HepG2 (cell line): ENCODE measurements at regions not wholly inside any gene's neighbourhood (a gene's known extent, or its start where the extent isn't known, plus 50 kb on each side); places are given as distances from the start of the nearest gene placed in this dataset.

Experiments
- ATAC-seq: fragments of 200-7000 bp; cut with Tn5 transposase; 3 replicates; pipeline ENCODE4 v1.9.1; 2020; ENCODE audit warnings: mild to moderate bottlenecking, moderate library complexity
- BruUV-seq: library from RNA; stranded (reverse); fragments of 400-500 nt; replicated peaks from 2 replicates; lab custom pipeline; 2021; lab: Mats Ljungman, UMichigan
- CTCF ChIA-PET: fragments of 300-600 bp; formaldehyde crosslinking; extraction: SDS; loops from one replicate; lab custom pipeline; 2021; ENCODE audit warnings: low total read pairs, inconsistent platforms, low intra/inter-chr PET ratio; lab: Yijun Ruan, JAX
- POLR2A ChIA-PET: fragments of 350-600 bp; sonication (Branson Sonifier 250); formaldehyde crosslinking; loops from one replicate; lab custom pipeline; 2020; ENCODE audit warnings: antibody characterized with exemption, inconsistent platforms; lab: Yijun Ruan, JAX
- DNase-seq: peaks from one replicate; pipeline ENCODE4 v3.0.0-alpha.2; 2015; ENCODE audit warnings: low spot score
- FAIRE-seq: peaks from 3 replicates; lab custom pipeline; 2011; peaks lifted over from hg19 to GRCh38; lab: Jason Lieb, UNC
- H2AFZ ChIP-seq: one replicate; pipeline ENCODE4 v1.6.1; 2011; ENCODE audit warnings: low read length, inconsistent platforms
- H3K27ac ChIP-seq: fragments of 300-600 bp; 3 replicates; pipeline ENCODE4 v1.8.0; 2011; ENCODE audit warnings: mixed run types, mild to moderate bottlenecking, mixed read lengths, low read length, inconsistent platforms; ENCODE audit not compliant: insufficient read depth; ENCODE audit errors: extremely low read length
- H3K27me3 ChIP-seq, 2 experiments: fragments of 200-600 bp in 1 of 2; 2 replicates in 1 of 2; 3 replicates in 1 of 2; pipeline versions ENCODE4 v1.6.0 to v1.8.0; 2011; ENCODE audit warnings: low read length in 2 of 2, mild to moderate bottlenecking in 2 of 2, moderate library complexity in 2 of 2, inconsistent platforms in 1 of 2; ENCODE audit not compliant: insufficient read depth in 2 of 2, control insufficient read depth in 1 of 2
- H3K36me3 ChIP-seq, 2 experiments: fragments of 200-600 bp in 1 of 2; replicated peaks in 1 of 2; 2 replicates in 1 of 2; 3 replicates in 1 of 2; pipeline versions ENCODE4 v1.5.1 to v1.8.0; 2011; ENCODE audit warnings: low read length in 2 of 2, inconsistent platforms in 1 of 2; ENCODE audit not compliant: insufficient read depth in 2 of 2, control insufficient read depth in 1 of 2
- H3K4me1 ChIP-seq: 2 replicates; pipeline ENCODE4 v1.5.1; 2012; ENCODE audit warnings: low read length, inconsistent platforms; ENCODE audit not compliant: insufficient read depth
- H3K4me2 ChIP-seq: 2 replicates; pipeline ENCODE4 v1.6.0; 2011; ENCODE audit warnings: low read depth, low read length, inconsistent platforms
- H3K4me3 ChIP-seq, 3 experiments: fragments of 200-600 bp in 1 of 3; sonication (generic), shearing (Covaris generic) in 1 of 3; replicated peaks in 1 of 3; 2 replicates each; pipeline ENCODE4 v1.5.1; 2011 to 2016; ENCODE audit warnings: low read length in 3 of 3, inconsistent platforms in 2 of 3, low read depth in 2 of 3, mild to moderate bottlenecking in 2 of 3, control low read depth in 1 of 3, mixed read lengths in 1 of 3; ENCODE audit not compliant: insufficient read depth in 1 of 3
- H3K79me2 ChIP-seq: one replicate; pipeline ENCODE4 v1.6.1; 2011; ENCODE audit warnings: low read length, inconsistent platforms; ENCODE audit not compliant: insufficient read depth
- H3K9ac ChIP-seq: 2 replicates; pipeline ENCODE4 v1.6.0; 2011; ENCODE audit warnings: mild to moderate bottlenecking, low read depth, low read length, inconsistent platforms; ENCODE audit not compliant: insufficient read depth
- H3K9me3 ChIP-seq: 2 replicates; pipeline ENCODE4 v1.5.1; 2012; ENCODE audit warnings: mild to moderate bottlenecking, low read length
- H4K20me1 ChIP-seq: 2 replicates; pipeline ENCODE4 v1.6.0; 2011; ENCODE audit warnings: inconsistent platforms, mild to moderate bottlenecking, low read length, moderate library complexity; ENCODE audit not compliant: insufficient read depth
- HOXA3 ChIP-seq: sonication (generic); formaldehyde crosslinking; IDR thresholded peaks from 2 replicates; pipeline ENCODE4 v1.5.0; 2020; ENCODE audit warnings: missing genetic modification reagents
- MBNL3 ChIP-seq: fragments of 250-450 bp; sonication (Bioruptor Pico); conservative IDR thresholded peaks from 2 replicates; pipeline ENCODE4 v1.8.0; 2022; ENCODE audit warnings: mild to moderate bottlenecking, inconsistent platforms
- NCOA1 ChIP-seq: sonication (generic); formaldehyde crosslinking; IDR thresholded peaks from 2 replicates; pipeline ENCODE4 v1.9.0; 2021; ENCODE audit warnings: missing genetic modification reagents
- ZFP1 ChIP-seq: IDR thresholded peaks from 2 replicates; pipeline ENCODE4 v1.6.1; 2016
- ZFP62 ChIP-seq: sonication (generic); formaldehyde crosslinking; IDR thresholded peaks from 2 replicates; pipeline ENCODE4 v1.4.0; 2020; ENCODE audit warnings: missing genetic modification reagents
- ZNF713 ChIP-seq: sonication (generic); formaldehyde crosslinking; IDR thresholded peaks from 2 replicates; pipeline ENCODE4 v1.4.0; 2020; ENCODE audit warnings: mild to moderate bottlenecking, missing genetic modification reagents
- ZNF772 ChIP-seq: sonication (generic); formaldehyde crosslinking; IDR thresholded peaks from 2 replicates; pipeline ENCODE4 v1.5.0; 2020; ENCODE audit warnings: mild to moderate bottlenecking, missing genetic modification reagents
- ZSCAN9 ChIP-seq: IDR thresholded peaks from 2 replicates; pipeline ENCODE4 v1.6.1; 2016; ENCODE audit warnings: borderline replicate concordance
- WGBS: methylation state at CpG from one replicate; pipeline ENCODE4 v1.1.6; 2017; ENCODE audit warnings: low lambda C conversion rate; 5-methylcytosine and 5-hydroxymethylcytosine counted together
- in situ Hi-C: cut with HindIII; loops from 2 replicates; pipeline ENCODE4 v1.10.0; 2017; ENCODE audit warnings: low pct_unique_long_range_greater_than_20kb; ENCODE audit not compliant: extremely low pct_ligation_motif_present
- intact Hi-C: fragments of 100-400 bp; cut with micrococcal nuclease; formaldehyde crosslinking; loops from one replicate; pipeline ENCODE4 v1.10.0; 2022; ENCODE audit not compliant: unreplicated experiment
- TF ChIP-seq, protein P1 (sequence below): sonication (generic); formaldehyde crosslinking; IDR thresholded peaks from 2 replicates; pipeline ENCODE4 v1.4.0; 2020; ENCODE audit warnings: low read depth, mild to moderate bottlenecking, missing genetic modification reagents
- TF ChIP-seq, protein P2 (sequence below): sonication (generic); formaldehyde crosslinking; IDR thresholded peaks from 2 replicates; pipeline ENCODE4 v1.4.0; 2020; ENCODE audit warnings: missing genetic modification reagents, borderline replicate concordance
- TF ChIP-seq, protein P3 (sequence below): sonication (generic); formaldehyde crosslinking; IDR thresholded peaks from 2 replicates; pipeline ENCODE4 v1.5.0; 2020; ENCODE audit warnings: mild to moderate bottlenecking, missing genetic modification reagents
- TF ChIP-seq, protein P4 (sequence below): sonication (generic); formaldehyde crosslinking; IDR thresholded peaks from 2 replicates; pipeline ENCODE4 v1.5.1; 2020; ENCODE audit warnings: missing genetic modification reagents, mild to moderate bottlenecking, borderline replicate concordance
- TF ChIP-seq, protein P5 (sequence below): sonication (generic); formaldehyde crosslinking; IDR thresholded peaks from 2 replicates; pipeline ENCODE4 v1.9.0; 2021; ENCODE audit warnings: missing genetic modification reagents, mild to moderate bottlenecking, borderline replicate concordance

DNA sequence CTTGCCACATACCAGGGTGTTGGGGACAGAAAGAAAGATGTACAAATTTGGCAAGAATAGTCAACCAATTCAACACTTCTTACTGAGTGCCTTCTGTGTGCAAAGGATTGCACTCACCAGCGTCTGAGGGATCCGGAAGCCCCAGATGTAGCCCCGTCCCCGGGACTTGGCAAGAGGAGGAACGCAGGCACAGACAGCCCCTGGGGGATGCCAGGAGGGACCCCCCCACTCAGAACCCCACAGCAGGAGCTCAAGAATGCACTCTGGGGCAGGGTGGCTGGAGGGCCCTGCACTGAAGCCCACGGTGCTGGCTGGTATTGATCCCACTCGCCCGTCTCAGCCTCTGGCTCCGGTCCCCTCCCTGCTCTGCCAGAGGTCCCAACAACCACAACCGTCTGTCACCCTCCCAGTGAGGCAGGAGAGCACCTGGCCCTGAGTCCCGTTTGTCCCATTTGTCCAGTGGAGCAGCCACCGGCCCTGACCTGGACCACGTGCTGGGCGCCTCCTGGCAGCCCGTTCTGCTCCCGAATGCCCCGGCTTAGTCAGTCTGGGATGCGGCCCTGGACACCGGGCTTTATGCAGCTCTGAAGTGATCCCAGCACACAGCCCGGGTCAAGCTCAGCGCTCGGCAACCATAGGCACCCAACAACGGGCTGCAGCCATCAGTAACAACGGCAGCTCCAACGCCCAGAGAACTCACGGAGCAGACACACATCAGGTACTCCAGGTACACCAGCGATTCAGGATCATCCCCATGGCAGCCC lies 128.7 kb downstream of the DLL1 start:
- CTCF ChIA-PET = no interaction called here

More for the DNA sequence above, 128.7 kb downstream of the DLL1 start:
- in situ Hi-C loops = no loop called here
- Histone ChIP-seq H3K4me3 (no peak overlapping the region), H4K20me1 (0 out of 2 replicates have a peak, but pooled peaks cover 2% of the 10 kb centered on the region), H3K9ac (no peak overlapping the region), H3K79me2 (no peaks in the 10 kb centered on the region), H3K9me3 (no peaks in the 10 kb centered on the region), H3K27me3 (peaks cover 2 to 42% of the 10 kb centered on the region in 2 experiments; a peak in 4 of 5 replicates), H2AFZ (no peak overlapping the region), H3K27ac (no peak overlapping the region), H3K4me2 (no peak overlapping the region), H3K4me1 (no peaks in the 10 kb centered on the region), H3K36me3 (no peaks in the 10 kb centered on the region)
- ATAC-seq (no peak), DNase-seq (no peak), FAIRE-seq (no peak)
- TF ChIP-seq ZFP62 (no peak), ZSCAN9 (CRISPR knock-in tag) (no peak), NCOA1 (no peak), ZNF772 (CRISPR knock-in tag) (no peak), ZFP1 (no peak), MBNL3 (CRISPR knock-in tag) (no peak), HOXA3 (CRISPR knock-in tag) (no peak), ZNF713 (CRISPR knock-in tag) (no peak)
- TF ChIP-seq, protein P1, sequence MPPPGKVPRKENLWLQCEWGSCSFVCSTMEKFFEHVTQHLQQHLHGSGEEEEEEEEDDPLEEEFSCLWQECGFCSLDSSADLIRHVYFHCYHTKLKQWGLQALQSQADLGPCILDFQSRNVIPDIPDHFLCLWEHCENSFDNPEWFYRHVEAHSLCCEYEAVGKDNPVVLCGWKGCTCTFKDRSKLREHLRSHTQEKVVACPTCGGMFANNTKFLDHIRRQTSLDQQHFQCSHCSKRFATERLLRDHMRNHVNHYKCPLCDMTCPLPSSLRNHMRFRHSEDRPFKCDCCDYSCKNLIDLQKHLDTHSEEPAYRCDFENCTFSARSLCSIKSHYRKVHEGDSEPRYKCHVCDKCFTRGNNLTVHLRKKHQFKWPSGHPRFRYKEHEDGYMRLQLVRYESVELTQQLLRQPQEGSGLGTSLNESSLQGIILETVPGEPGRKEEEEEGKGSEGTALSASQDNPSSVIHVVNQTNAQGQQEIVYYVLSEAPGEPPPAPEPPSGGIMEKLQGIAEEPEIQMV (CRISPR knock-in tag) = no peak
- TF ChIP-seq, protein P2, sequence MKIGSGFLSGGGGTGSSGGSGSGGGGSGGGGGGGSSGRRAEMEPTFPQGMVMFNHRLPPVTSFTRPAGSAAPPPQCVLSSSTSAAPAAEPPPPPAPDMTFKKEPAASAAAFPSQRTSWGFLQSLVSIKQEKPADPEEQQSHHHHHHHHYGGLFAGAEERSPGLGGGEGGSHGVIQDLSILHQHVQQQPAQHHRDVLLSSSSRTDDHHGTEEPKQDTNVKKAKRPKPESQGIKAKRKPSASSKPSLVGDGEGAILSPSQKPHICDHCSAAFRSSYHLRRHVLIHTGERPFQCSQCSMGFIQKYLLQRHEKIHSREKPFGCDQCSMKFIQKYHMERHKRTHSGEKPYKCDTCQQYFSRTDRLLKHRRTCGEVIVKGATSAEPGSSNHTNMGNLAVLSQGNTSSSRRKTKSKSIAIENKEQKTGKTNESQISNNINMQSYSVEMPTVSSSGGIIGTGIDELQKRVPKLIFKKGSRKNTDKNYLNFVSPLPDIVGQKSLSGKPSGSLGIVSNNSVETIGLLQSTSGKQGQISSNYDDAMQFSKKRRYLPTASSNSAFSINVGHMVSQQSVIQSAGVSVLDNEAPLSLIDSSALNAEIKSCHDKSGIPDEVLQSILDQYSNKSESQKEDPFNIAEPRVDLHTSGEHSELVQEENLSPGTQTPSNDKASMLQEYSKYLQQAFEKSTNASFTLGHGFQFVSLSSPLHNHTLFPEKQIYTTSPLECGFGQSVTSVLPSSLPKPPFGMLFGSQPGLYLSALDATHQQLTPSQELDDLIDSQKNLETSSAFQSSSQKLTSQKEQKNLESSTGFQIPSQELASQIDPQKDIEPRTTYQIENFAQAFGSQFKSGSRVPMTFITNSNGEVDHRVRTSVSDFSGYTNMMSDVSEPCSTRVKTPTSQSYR (CRISPR knock-in tag) = no peak
- TF ChIP-seq, protein P3, sequence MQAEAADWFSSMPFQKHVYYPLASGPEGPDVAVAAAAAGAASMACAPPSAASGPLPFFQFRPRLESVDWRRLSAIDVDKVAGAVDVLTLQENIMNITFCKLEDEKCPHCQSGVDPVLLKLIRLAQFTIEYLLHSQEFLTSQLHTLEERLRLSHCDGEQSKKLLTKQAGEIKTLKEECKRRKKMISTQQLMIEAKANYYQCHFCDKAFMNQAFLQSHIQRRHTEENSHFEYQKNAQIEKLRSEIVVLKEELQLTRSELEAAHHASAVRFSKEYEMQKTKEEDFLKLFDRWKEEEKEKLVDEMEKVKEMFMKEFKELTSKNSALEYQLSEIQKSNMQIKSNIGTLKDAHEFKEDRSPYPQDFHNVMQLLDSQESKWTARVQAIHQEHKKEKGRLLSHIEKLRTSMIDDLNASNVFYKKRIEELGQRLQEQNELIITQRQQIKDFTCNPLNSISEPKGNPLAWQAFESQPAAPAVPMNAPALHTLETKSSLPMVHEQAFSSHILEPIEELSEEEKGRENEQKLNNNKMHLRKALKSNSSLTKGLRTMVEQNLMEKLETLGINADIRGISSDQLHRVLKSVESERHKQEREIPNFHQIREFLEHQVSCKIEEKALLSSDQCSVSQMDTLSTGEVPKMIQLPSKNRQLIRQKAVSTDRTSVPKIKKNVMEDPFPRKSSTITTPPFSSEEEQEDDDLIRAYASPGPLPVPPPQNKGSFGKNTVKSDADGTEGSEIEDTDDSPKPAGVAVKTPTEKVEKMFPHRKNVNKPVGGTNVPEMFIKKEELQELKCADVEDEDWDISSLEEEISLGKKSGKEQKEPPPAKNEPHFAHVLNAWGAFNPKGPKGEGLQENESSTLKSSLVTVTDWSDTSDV (CRISPR knock-in tag) = no peak
- TF ChIP-seq, protein P4, sequence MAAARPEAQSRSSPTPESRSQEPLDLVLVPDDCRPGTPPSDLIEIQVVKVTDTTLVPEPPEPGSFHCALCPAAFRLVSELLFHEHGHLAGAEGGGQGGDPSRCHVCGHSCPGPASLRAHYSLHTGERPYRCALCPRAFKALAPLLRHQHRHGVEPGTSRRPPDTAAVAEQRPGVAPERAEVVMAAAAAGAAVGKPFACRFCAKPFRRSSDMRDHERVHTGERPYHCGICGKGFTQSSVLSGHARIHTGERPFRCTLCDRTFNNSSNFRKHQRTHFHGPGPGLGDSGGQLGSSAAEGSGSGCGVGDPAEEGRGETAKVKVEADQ (CRISPR knock-in tag) = no peak
- TF ChIP-seq, protein P5, sequence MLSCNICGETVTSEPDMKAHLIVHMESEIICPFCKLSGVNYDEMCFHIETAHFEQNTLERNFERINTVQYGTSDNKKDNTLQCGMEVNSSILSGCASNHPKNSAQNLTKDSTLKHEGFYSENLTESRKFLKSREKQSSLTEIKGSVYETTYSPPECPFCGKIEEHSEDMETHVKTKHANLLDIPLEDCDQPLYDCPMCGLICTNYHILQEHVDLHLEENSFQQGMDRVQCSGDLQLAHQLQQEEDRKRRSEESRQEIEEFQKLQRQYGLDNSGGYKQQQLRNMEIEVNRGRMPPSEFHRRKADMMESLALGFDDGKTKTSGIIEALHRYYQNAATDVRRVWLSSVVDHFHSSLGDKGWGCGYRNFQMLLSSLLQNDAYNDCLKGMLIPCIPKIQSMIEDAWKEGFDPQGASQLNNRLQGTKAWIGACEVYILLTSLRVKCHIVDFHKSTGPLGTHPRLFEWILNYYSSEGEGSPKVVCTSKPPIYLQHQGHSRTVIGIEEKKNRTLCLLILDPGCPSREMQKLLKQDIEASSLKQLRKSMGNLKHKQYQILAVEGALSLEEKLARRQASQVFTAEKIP (CRISPR knock-in tag) = no peak
- WGBS = 46% methylated on average over 17 of the region's 27 CpGs
- intact Hi-C loops = loop anchor here (10.0 kb wide), 1 partner anchor 353 kb away; no protein-coding TSS in a partner anchor
- no TSS peak for BruUV-seq
- POLR2A ChIA-PET = no interaction called here
